OCI-LY7 (cell line): ENCODE measurements at regions not wholly inside any gene's neighbourhood (a gene's known extent, or its start where the extent isn't known, plus 50 kb on each side); places are given as distances from the start of the nearest gene placed in this dataset.

Source experiments
- BruUV-seq: library from RNA; stranded (reverse); fragments of 400-500 nt; replicated peaks from 2 replicates; lab custom pipeline; 2021; lab: Mats Ljungman, UMichigan
- CTCF ChIA-PET: fragments of 300-600 bp; sonication (Branson Sonifier 250); formaldehyde crosslinking; loops from one replicate; lab custom pipeline; 2022; ENCODE audit warnings: antibody characterized with exemption; ENCODE audit not compliant: unreplicated experiment; lab: Charles Lee
- POLR2A ChIA-PET: fragments of 300-600 bp; sonication (Branson Sonifier 250); formaldehyde crosslinking; loops from one replicate; lab custom pipeline; 2022; ENCODE audit warnings: antibody characterized with exemption; lab: Charles Lee
- DNase-seq: peaks from one replicate; pipeline ENCODE4 v3.0.0-alpha.2; 2015; ENCODE audit warnings: low spot score
- H2AFZ ChIP-seq: fragments of 200-600 bp; sonication (generic), shearing (Covaris generic); 2 replicates; pipeline ENCODE4 v1.6.1; 2014; ENCODE audit warnings: mild to moderate bottlenecking, antibody characterized with exemption, low read length, moderate library complexity
- H3K27ac ChIP-seq: fragments of 200-600 bp; sonication (generic); 2 replicates; pipeline ENCODE4 v1.5.1; 2014; ENCODE audit warnings: mixed run types, low read depth, mild to moderate bottlenecking, moderate library complexity, low read length, inconsistent platforms; ENCODE audit not compliant: poor library complexity, severe bottlenecking
- H3K36me3 ChIP-seq: fragments of 200-600 bp; sonication (generic); 2 replicates; pipeline ENCODE4 v1.6.1; 2014; ENCODE audit warnings: mild to moderate bottlenecking, antibody characterized with exemption, low read length, moderate library complexity, mixed read lengths; ENCODE audit not compliant: insufficient read depth
- H3K4me1 ChIP-seq: fragments of 200-600 bp; sonication (generic); 2 replicates; pipeline ENCODE4 v1.5.1; 2014; ENCODE audit warnings: mild to moderate bottlenecking, low read length; ENCODE audit not compliant: insufficient read depth, poor library complexity, severe bottlenecking
- H3K4me2 ChIP-seq: fragments of 200-600 bp; sonication (generic); 2 replicates; pipeline ENCODE4 v1.6.1; 2014; ENCODE audit warnings: mild to moderate bottlenecking, low read length
- H3K4me3 ChIP-seq: fragments of 200-600 bp; sonication (generic); 2 replicates; pipeline ENCODE4 v1.5.1; 2014; ENCODE audit warnings: mild to moderate bottlenecking, low read depth, low read length; ENCODE audit not compliant: poor library complexity, severe bottlenecking
- H3K79me2 ChIP-seq: fragments of 200-600 bp; sonication (generic); 2 replicates; pipeline ENCODE4 v1.6.1; 2016; ENCODE audit warnings: low read depth, mild to moderate bottlenecking, low read length, moderate library complexity, mixed read lengths; ENCODE audit not compliant: insufficient read depth
- H3K9me2 ChIP-seq: fragments of 200-600 bp; sonication (generic); 2 replicates; pipeline ENCODE4 v1.6.1; 2016; ENCODE audit warnings: mild to moderate bottlenecking, low read length, mixed read lengths; ENCODE audit not compliant: insufficient read depth
- H3K9me3 ChIP-seq: fragments of 200-600 bp; sonication (generic); 2 replicates; pipeline ENCODE4 v1.6.1; 2014; ENCODE audit warnings: mild to moderate bottlenecking, mixed run types, low read length, mixed read lengths
- H4K20me1 ChIP-seq: fragments of 200-600 bp; sonication (generic); 2 replicates; pipeline ENCODE4 v1.6.1; 2014; ENCODE audit warnings: mild to moderate bottlenecking, antibody characterized with exemption, low read length, moderate library complexity, mixed read lengths; ENCODE audit not compliant: insufficient read depth
- CTCF ChIP-seq: fragments of 200-600 bp; sonication (generic); conservative IDR thresholded peaks from 2 replicates; pipeline ENCODE4 v1.5.1; 2014; ENCODE audit warnings: mild to moderate bottlenecking, antibody characterized with exemption, low read length, moderate library complexity, mixed read lengths
- EZH2phosphoT487 ChIP-seq: fragments of 200-600 bp; sonication (generic); IDR thresholded peaks from 2 replicates; pipeline ENCODE4 v1.6.1; 2018; ENCODE audit warnings: low read depth, borderline replicate concordance, mild to moderate bottlenecking, mixed run types, antibody characterized with exemption, low read length, moderate library complexity, mixed read lengths
- intact Hi-C: fragments of 100-400 bp; cut with micrococcal nuclease; formaldehyde crosslinking; loops from one replicate; pipeline ENCODE4 v1.10.0; 2022; ENCODE audit not compliant: unreplicated experiment

- no peaks in the 10 kb centered on the region for H3K4me1 ChIP-seq
- no peaks in the 10 kb centered on the region for H3K36me3 ChIP-seq
- no peak overlapping the region for H3K27ac ChIP-seq
- no peak overlapping the region for H3K4me3 ChIP-seq
- no peak overlapping the region for H3K4me2 ChIP-seq
- ChIA-PET CTCF (no interaction called here), POLR2A (interaction anchor here (0.8 to 1.2 kb wide), 3 partner anchors 11 to 1839 kb away, joined by 3 read pairs; no protein-coding TSS in a partner anchor)
- TF ChIP-seq EZH2phosphoT487 (no peak), CTCF (no peak)
- no TSS peak for BruUV-seq
- no peak for DNase-seq
- no peaks in the 10 kb centered on the region for H3K79me2 ChIP-seq
- no peaks in the 10 kb centered on the region for H4K20me1 ChIP-seq
- H2AFZ ChIP-seq: no peak overlapping the region
- H3K9me3 ChIP-seq: no peaks in the 10 kb centered on the region
- H3K9me2 ChIP-seq: no peaks in the 10 kb centered on the region
- intact Hi-C loops: no loop called here
Measured at GRCh38 chr4:135277068-135277979, 1075.7 kb upstream of the PABPC4L start.

- POLR2A ChIA-PET: no interaction called here
- H3K4me1 ChIP-seq: no peaks in the 10 kb centered on the region
- no peak overlapping the region for H3K4me3 ChIP-seq
- CTCF ChIA-PET: no interaction called here
- no peak for DNase-seq
- H3K9me2 ChIP-seq: no peaks in the 10 kb centered on the region
- H3K36me3 ChIP-seq: no peaks in the 10 kb centered on the region
- H3K27ac ChIP-seq: no peak overlapping the region
- no TSS peak for BruUV-seq
- TF ChIP-seq EZH2phosphoT487 (no peak), CTCF (no peak)
- H3K4me2 ChIP-seq: no peak overlapping the region
- H3K9me3 ChIP-seq: no peaks in the 10 kb centered on the region
- no peak overlapping the region for H2AFZ ChIP-seq
- intact Hi-C loops: no loop called here
- H3K79me2 ChIP-seq: no peaks in the 10 kb centered on the region
- H4K20me1 ChIP-seq: no peaks in the 10 kb centered on the region
Measured at GRCh38 chr4:135274416-135274815, 1072.8 kb upstream of the PABPC4L start.
